GM23338 (cell line): ENCODE measurements at regions not wholly inside any gene's neighbourhood (a gene's known extent, or its start where the extent isn't known, plus 50 kb on each side); places are given as distances from the start of the nearest gene placed in this dataset.

Experiments
- ATAC-seq: fragments of 200-7000 bp; cut with Tn5 transposase; 3 replicates; pipeline ENCODE4 v1.9.1; 2020
- DNase-seq: peaks from one replicate; pipeline ENCODE4 v3.0.0-alpha.2; 2015; ENCODE audit warnings: low spot score
- H2AFZ ChIP-seq: fragments of 200-600 bp; sonication (generic); 2 replicates; pipeline ENCODE4 v1.8.0; 2016; ENCODE audit warnings: antibody characterized with exemption, mild to moderate bottlenecking, moderate library complexity
- H3F3A ChIP-seq: fragments of 200-600 bp; sonication (generic); replicated peaks from 2 replicates; pipeline ENCODE4 v1.8.0; 2017; ENCODE audit warnings: antibody characterized with exemption, mixed run types, low read depth
- H3K27ac ChIP-seq: fragments of 200-600 bp; sonication (generic); 2 replicates; pipeline ENCODE4 v1.6.1; 2016; ENCODE audit warnings: low read depth
- H3K27me3 ChIP-seq: fragments of 200-600 bp; sonication (generic); 2 replicates; pipeline ENCODE4 v1.8.0; 2016; ENCODE audit warnings: mild to moderate bottlenecking, mixed run types, moderate library complexity; ENCODE audit not compliant: insufficient read depth
- H3K36me3 ChIP-seq: fragments of 200-600 bp; sonication (generic); 2 replicates; pipeline ENCODE4 v1.8.0; 2016; ENCODE audit warnings: mild to moderate bottlenecking; ENCODE audit not compliant: insufficient read depth
- H3K4me1 ChIP-seq: fragments of 200-600 bp; sonication (generic); 2 replicates; pipeline ENCODE4 v1.8.0; 2016; ENCODE audit warnings: mild to moderate bottlenecking, moderate library complexity; ENCODE audit not compliant: insufficient read depth
- H3K4me2 ChIP-seq: fragments of 200-600 bp; sonication (generic); 2 replicates; pipeline ENCODE4 v1.7.1; 2017; ENCODE audit warnings: mixed run types
- H3K4me3 ChIP-seq: fragments of 200-600 bp; sonication (generic); 2 replicates; pipeline ENCODE4 v1.6.1; 2016; ENCODE audit warnings: mixed run types
- H3K79me2 ChIP-seq: fragments of 200-600 bp; sonication (generic); replicated peaks from 2 replicates; pipeline ENCODE4 v1.8.0; 2017; ENCODE audit warnings: mild to moderate bottlenecking; ENCODE audit not compliant: insufficient read depth
- H3K9me2 ChIP-seq: fragments of 200-600 bp; sonication (generic); 2 replicates; pipeline ENCODE4 v1.8.0; 2017; ENCODE audit not compliant: insufficient read depth
- H4K20me1 ChIP-seq: fragments of 200-600 bp; sonication (generic); replicated peaks from 2 replicates; pipeline ENCODE4 v1.8.0; 2017; ENCODE audit warnings: mild to moderate bottlenecking; ENCODE audit not compliant: insufficient read depth
- H3K27ac Mint-ChIP-seq: 2 replicates; pipeline ENCODE4 v1.8.0; 2020; ENCODE audit warnings: inconsistent platforms, mild to moderate bottlenecking, moderate library complexity, mixed read lengths
- H3K27me3 Mint-ChIP-seq: 3 replicates; pipeline ENCODE4 v1.8.0; 2022; ENCODE audit warnings: low read depth, mild to moderate bottlenecking, moderate library complexity, mixed read lengths, inconsistent platforms; ENCODE audit not compliant: insufficient read depth, poor library complexity
- H3K36me3 Mint-ChIP-seq: 3 replicates; pipeline ENCODE4 v1.8.0; 2021; ENCODE audit warnings: low read depth, mild to moderate bottlenecking, inconsistent platforms, moderate library complexity, mixed read lengths
- H3K4me1 Mint-ChIP-seq: 3 replicates; pipeline ENCODE4 v1.8.0; 2020; ENCODE audit warnings: mild to moderate bottlenecking, inconsistent platforms, mixed read lengths
- H3K4me3 Mint-ChIP-seq: 3 replicates; pipeline ENCODE4 v1.8.0; 2021; ENCODE audit warnings: moderate library complexity, mild to moderate bottlenecking, inconsistent platforms, mixed read lengths
- H3K9me3 Mint-ChIP-seq: 3 replicates; pipeline ENCODE4 v1.8.0; 2020; ENCODE audit warnings: moderate library complexity, mild to moderate bottlenecking, inconsistent platforms, mixed read lengths
- CREB1 ChIP-seq: fragments of 250-450 bp; sonication (Bioruptor Pico); IDR thresholded peaks from 2 replicates; pipeline ENCODE4 v1.5.0; 2020; ENCODE audit warnings: low read depth, mild to moderate bottlenecking, moderate library complexity
- CTCF ChIP-seq, 2 experiments: fragments of 200-600 bp in 1 of 2; sonication (generic) in 1 of 2; conservative IDR thresholded peaks; 2 replicates each; pipeline versions ENCODE4 v1.5.1 to v1.6.1; 2016 to 2017; ENCODE audit warnings: antibody characterized with exemption in 2 of 2, low read depth in 2 of 2, mild to moderate bottlenecking in 2 of 2, moderate library complexity in 1 of 2
- ETS1 ChIP-seq: IDR thresholded peaks from 2 replicates; pipeline ENCODE4 v1.6.1; 2016; ENCODE audit warnings: antibody characterized with exemption
- EZH2 ChIP-seq: fragments of 200-600 bp; sonication (generic); IDR thresholded peaks from one replicate; pipeline ENCODE4 v1.8.0; 2017; ENCODE audit warnings: antibody characterized with exemption, mild to moderate bottlenecking, low read depth; ENCODE audit not compliant: unreplicated experiment
- EZH2phosphoT487 ChIP-seq: fragments of 200-600 bp; sonication (generic); IDR thresholded peaks from one replicate; pipeline ENCODE4 v1.8.1; 2018; ENCODE audit warnings: antibody characterized with exemption; ENCODE audit not compliant: unreplicated experiment
- JUNB ChIP-seq: IDR thresholded peaks from one replicate; pipeline ENCODE4 v1.6.1; 2016; ENCODE audit warnings: antibody characterized with exemption; ENCODE audit not compliant: unreplicated experiment
- NANOG ChIP-seq: IDR thresholded peaks from 2 replicates; pipeline ENCODE4 v1.6.1; 2016; ENCODE audit warnings: antibody characterized with exemption, borderline replicate concordance
- POLR2AphosphoS5 ChIP-seq: IDR thresholded peaks from 2 replicates; pipeline ENCODE4 v1.6.1; 2016; ENCODE audit warnings: antibody characterized with exemption, low read depth
- REST ChIP-seq: IDR thresholded peaks from one replicate; pipeline ENCODE4 v1.6.1; 2018; ENCODE audit warnings: antibody characterized with exemption; ENCODE audit not compliant: unreplicated experiment
- STAT1 ChIP-seq: IDR thresholded peaks from one replicate; pipeline ENCODE4 v1.6.1; 2016; ENCODE audit warnings: antibody characterized with exemption; ENCODE audit not compliant: unreplicated experiment
- ZNF114 ChIP-seq: fragments of 250-450 bp; sonication (Bioruptor Pico); IDR thresholded peaks from 2 replicates; pipeline ENCODE4 v1.5.0; 2020; ENCODE audit warnings: mild to moderate bottlenecking, moderate library complexity
- ZNF331 ChIP-seq: fragments of 250-450 bp; sonication (Bioruptor Pico); IDR thresholded peaks from 2 replicates; pipeline ENCODE4 v1.5.0; 2020; ENCODE audit warnings: low read depth, mild to moderate bottlenecking, moderate library complexity
- ZNF462 ChIP-seq: fragments of 250-450 bp; sonication (Bioruptor Pico); IDR thresholded peaks from 2 replicates; pipeline ENCODE4 v1.5.0; 2020; ENCODE audit warnings: mild to moderate bottlenecking, moderate library complexity

GRCh38 chr7:65459438-65459837 is 85.8 kb downstream of the ZNF92 start:
- no peaks in the 10 kb centered on the region for H3K4me1 Mint-ChIP-seq
- Histone ChIP-seq H3K27me3 (no peaks in the 10 kb centered on the region), H3K4me1 (no peaks in the 10 kb centered on the region), H3F3A (no peaks in the 10 kb centered on the region), H3K9me2 (no peaks in the 10 kb centered on the region), H3K36me3 (no peaks in the 10 kb centered on the region), H3K27ac (no peak overlapping the region), H3K4me2 (no peak overlapping the region), H3K4me3 (no peak overlapping the region), H3K79me2 (no peaks in the 10 kb centered on the region), H2AFZ (no peak overlapping the region), H4K20me1 (no peaks in the 10 kb centered on the region)
- no peak for DNase-seq
- no peak overlapping the region for H3K4me3 Mint-ChIP-seq
- no peak overlapping the region for H3K27ac Mint-ChIP-seq
- H3K36me3 Mint-ChIP-seq = no peaks in the 10 kb centered on the region
- H3K27me3 Mint-ChIP-seq = no peaks in the 10 kb centered on the region
- H3K9me3 Mint-ChIP-seq = no peaks in the 10 kb centered on the region
- no peak for TF ChIP-seq ZNF462 (CRISPR knock-in tag)
- no peak for TF ChIP-seq JUNB
- TF ChIP-seq ZNF331 = no peak
- no peak for TF ChIP-seq NANOG
- no peak for TF ChIP-seq POLR2AphosphoS5
- TF ChIP-seq CTCF (conservative IDR thresholded peaks at IDR 0.05; ENCODE audit: low read depth in 2 of 2) = no peak
- TF ChIP-seq ETS1 = no peak
- no peak for TF ChIP-seq REST
- TF ChIP-seq EZH2 = no peak
- TF ChIP-seq EZH2phosphoT487 = no peak
- TF ChIP-seq CREB1 = no peak
- TF ChIP-seq ZNF114 (CRISPR knock-in tag) = no peak
- TF ChIP-seq STAT1 = no peak
- ATAC-seq = no peak
